Neural crest cell (in vitro differentiated cells): ENCODE measurements at regions not wholly inside any gene's neighbourhood (a gene's known extent, or its start where the extent isn't known, plus 50 kb on each side); places are given as distances from the start of the nearest gene placed in this dataset.
"Not testable (repeated sequence)": the region's sequence is repeated elsewhere in the genome, so short reads cannot be mapped to it uniquely, and the experiment has no call there.

Experiments used
- DNase-seq: peaks from one replicate; pipeline ENCODE4 v3.0.0; 2021; ENCODE audit warnings: low read depth, mixed read lengths, low spot score
- H3K27ac Mint-ChIP-seq: one replicate; pipeline ENCODE4 v1.8.0; 2021; ENCODE audit warnings: mild to moderate bottlenecking, mixed read lengths; ENCODE audit not compliant: unreplicated experiment
- H3K27me3 Mint-ChIP-seq: 2 replicates; pipeline ENCODE4 v1.8.0; 2021; ENCODE audit warnings: low read depth, mild to moderate bottlenecking, mixed read lengths
- H3K36me3 Mint-ChIP-seq: 2 replicates; pipeline ENCODE4 v1.8.0; 2021; ENCODE audit warnings: low read depth, mild to moderate bottlenecking, mixed read lengths
- H3K4me1 Mint-ChIP-seq: 2 replicates; pipeline ENCODE4 v1.8.0; 2021; ENCODE audit warnings: mixed read lengths
- H3K4me3 Mint-ChIP-seq: one replicate; pipeline ENCODE4 v1.8.0; 2021; ENCODE audit warnings: mild to moderate bottlenecking, mixed read lengths
- H3K9me3 Mint-ChIP-seq: 2 replicates; pipeline ENCODE4 v1.8.0; 2021; ENCODE audit warnings: mixed read lengths
- TF ChIP-seq, protein P1 (sequence below): fragments of 200-600 bp; sonication (generic); conservative IDR thresholded peaks from 2 replicates; pipeline ENCODE4 v1.5.0; 2021; ENCODE audit warnings: antibody characterized with exemption, mild to moderate bottlenecking

DNA sequence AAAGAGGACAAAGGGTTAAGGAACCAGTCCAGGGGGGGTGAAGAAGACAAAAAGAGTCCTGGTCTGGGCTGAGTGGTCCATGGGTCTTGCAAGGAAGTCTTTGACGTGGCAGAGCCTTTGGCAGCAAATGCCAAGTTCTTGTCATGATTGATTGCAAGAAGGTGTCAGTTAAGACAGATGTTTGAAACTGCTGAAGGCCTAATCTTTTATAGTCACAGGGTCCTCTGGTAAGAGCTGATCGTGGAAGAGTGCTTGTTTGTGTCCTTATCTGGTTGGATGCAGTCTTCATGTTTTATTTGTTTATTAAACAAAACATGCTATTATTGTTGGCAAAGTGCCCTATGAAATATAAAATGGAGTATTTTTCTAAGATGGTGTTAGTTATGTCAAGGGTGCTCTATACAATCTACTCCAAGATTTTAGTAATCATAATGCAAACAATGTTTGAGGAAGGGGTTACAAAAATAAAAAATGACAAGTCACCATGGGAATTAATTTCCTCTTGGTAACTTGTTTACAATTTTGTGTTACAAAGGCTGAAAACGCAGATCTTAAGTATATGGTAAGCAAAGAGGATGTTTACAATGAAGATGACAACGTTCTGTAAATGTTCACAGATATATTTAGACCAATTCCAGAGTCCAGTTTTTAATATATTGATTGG is 85.9 kb downstream of the MAGED4 start:
- no peaks in the 10 kb centered on the region for H3K36me3 Mint-ChIP-seq
- no peak overlapping the region for H3K27ac Mint-ChIP-seq
- no peak for DNase-seq
- peaks cover 4% of the 10 kb centered on the region for H3K4me1 Mint-ChIP-seq
- TF ChIP-seq, protein P1, sequence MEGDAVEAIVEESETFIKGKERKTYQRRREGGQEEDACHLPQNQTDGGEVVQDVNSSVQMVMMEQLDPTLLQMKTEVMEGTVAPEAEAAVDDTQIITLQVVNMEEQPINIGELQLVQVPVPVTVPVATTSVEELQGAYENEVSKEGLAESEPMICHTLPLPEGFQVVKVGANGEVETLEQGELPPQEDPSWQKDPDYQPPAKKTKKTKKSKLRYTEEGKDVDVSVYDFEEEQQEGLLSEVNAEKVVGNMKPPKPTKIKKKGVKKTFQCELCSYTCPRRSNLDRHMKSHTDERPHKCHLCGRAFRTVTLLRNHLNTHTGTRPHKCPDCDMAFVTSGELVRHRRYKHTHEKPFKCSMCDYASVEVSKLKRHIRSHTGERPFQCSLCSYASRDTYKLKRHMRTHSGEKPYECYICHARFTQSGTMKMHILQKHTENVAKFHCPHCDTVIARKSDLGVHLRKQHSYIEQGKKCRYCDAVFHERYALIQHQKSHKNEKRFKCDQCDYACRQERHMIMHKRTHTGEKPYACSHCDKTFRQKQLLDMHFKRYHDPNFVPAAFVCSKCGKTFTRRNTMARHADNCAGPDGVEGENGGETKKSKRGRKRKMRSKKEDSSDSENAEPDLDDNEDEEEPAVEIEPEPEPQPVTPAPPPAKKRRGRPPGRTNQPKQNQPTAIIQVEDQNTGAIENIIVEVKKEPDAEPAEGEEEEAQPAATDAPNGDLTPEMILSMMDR, result no peak
- H3K9me3 Mint-ChIP-seq, result peaks cover 2% of the 10 kb centered on the region
- no peak overlapping the region for H3K4me3 Mint-ChIP-seq
- H3K27me3 Mint-ChIP-seq, result peaks cover 36% of the 10 kb centered on the region

DNA sequence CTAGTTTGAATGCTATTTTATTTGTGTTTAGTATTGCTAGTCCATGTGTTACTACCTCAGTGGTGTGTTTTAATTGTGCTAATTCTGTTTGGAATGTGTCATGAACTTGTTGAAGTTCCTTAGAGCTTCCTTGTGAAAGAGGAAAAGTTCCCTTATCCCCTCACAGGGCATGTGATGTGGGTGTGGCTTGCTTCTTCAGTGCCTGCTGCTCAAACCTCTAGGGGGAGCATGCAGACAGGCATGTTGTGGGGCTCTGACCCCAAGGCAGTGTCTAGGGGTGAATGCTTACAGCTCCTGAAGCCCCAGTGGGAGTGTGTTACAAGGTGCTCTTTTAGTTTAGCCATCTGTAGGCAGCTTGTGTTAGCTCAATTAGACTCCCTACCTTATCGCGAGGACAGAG is 86.5 kb downstream of the MAGED4 start:
- Mint-ChIP-seq H3K4me1 (no peaks in the 10 kb centered on the region), H3K4me3 (no peak overlapping the region), H3K9me3 (no peaks in the 10 kb centered on the region), H3K36me3 (no peaks in the 10 kb centered on the region), H3K27ac (no peak overlapping the region), H3K27me3 (peaks cover 41% of the 10 kb centered on the region)
- no peak for DNase-seq
- TF ChIP-seq, protein P1, result peak; percentile 41

DNA sequence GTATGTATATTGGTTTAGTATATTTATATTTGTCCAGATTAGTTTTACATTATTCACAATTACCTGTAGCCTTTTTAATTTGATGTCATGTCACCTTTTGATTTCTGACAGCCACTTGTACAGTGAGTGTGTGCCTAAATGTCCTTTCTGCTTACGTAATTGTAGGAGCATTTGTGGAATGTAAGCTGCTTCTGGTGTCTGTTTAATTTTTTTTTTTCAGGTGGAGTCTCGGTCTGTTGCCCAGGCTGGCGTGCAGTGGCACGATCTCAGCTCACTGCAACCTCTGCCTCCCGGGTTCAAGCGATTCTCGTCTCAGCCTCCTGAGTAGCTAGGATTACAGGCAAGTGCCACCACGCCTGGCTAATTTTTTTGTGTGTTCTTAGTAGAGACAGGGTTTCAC is 91.2 kb upstream of the XAGE2 start:
- H3K27ac Mint-ChIP-seq, result no peak overlapping the region
- peaks cover 37% of the 10 kb centered on the region for H3K27me3 Mint-ChIP-seq
- H3K36me3 Mint-ChIP-seq, result no peaks in the 10 kb centered on the region
- H3K4me3 Mint-ChIP-seq, result no peak overlapping the region
- H3K4me1 Mint-ChIP-seq, result no peaks in the 10 kb centered on the region
- TF ChIP-seq, protein P1, result no peak
- DNase-seq, result no peak
- H3K9me3 Mint-ChIP-seq, result peaks cover 7% of the 10 kb centered on the region

DNA sequence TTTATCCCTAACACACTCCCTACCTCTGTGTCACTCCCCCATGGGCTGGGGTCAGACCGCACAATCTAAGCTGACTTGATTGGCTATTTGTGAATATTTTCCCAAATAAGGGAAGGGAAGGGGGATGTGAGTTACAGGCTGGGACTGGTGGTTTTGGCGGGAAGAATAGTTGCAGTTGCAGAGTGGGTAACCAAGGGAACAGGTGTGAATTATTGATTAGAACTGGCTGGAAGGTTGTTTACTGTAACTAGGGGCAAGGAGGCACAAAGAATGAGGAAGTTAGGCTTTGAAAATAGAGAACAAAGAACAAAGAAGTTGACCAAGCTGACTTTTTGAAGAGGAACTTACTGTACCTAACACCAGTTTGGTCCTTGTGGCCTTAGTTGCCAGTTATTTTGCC is 88.0 kb upstream of the XAGE2 start:
- Mint-ChIP-seq H3K4me3 (no peak overlapping the region), H3K36me3 (no peaks in the 10 kb centered on the region), H3K27ac (no peak overlapping the region), H3K27me3 (peaks cover 8% of the 10 kb centered on the region), H3K9me3 (peaks cover 7% of the 10 kb centered on the region), H3K4me1 (no peaks in the 10 kb centered on the region)
- DNase-seq, result no peak
- TF ChIP-seq, protein P1, result no peak

DNA sequence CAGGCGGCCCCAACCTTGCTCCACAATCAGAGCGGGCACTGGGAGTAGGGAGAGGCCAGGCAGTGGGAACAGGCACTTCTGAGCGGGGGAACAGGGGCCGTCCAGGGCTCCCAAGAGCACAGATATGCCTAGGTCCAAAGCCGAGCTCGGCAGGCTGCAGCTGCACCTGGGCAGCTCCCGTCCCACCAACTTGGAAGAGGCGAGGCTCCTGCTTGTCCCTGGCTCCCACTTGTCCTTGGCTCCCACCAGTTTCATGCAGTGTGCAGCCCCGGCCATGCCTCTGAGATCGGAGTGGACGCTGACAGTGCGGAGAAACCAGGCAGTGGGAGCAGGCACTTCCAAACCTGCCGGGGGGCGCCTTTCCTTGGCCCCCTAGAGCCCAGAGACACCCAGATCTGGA is 84.0 kb upstream of the XAGE2 start:
- Mint-ChIP-seq H3K9me3 (peaks cover 6% of the 10 kb centered on the region), H3K27me3 (peaks cover 2% of the 10 kb centered on the region), H3K27ac (no peak overlapping the region), H3K4me3 (no peak overlapping the region), H3K36me3 (no peaks in the 10 kb centered on the region), H3K4me1 (no peaks in the 10 kb centered on the region)
- DNase-seq, result no peak
- TF ChIP-seq, protein P1, result no peak

DNA sequence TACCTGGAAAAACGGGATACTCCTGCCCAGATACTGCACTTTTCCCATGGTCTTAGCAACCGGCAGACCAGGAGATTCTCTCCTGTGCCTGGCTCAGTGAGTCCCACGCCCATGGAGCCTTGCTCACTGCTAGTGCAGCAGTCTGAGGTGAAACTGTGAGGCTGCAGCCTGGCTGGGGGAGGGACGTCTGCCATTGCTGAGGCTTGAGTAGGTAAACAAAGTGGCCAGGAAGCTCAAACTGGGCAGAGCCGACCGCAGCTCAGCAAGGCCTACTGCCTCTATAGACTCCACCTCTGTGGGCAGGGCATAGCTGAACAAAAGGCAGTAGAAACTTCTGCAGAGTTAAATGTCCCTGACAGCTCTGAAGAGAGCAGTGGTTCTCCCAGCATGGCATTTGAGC is 69.9 kb upstream of the XAGE2 start:
- H3K27me3 Mint-ChIP-seq, H3K4me3 Mint-ChIP-seq, DNase-seq, H3K27ac Mint-ChIP-seq, H3K9me3 Mint-ChIP-seq, H3K4me1 Mint-ChIP-seq, H3K36me3 Mint-ChIP-seq: not testable (repeated sequence)

DNA sequence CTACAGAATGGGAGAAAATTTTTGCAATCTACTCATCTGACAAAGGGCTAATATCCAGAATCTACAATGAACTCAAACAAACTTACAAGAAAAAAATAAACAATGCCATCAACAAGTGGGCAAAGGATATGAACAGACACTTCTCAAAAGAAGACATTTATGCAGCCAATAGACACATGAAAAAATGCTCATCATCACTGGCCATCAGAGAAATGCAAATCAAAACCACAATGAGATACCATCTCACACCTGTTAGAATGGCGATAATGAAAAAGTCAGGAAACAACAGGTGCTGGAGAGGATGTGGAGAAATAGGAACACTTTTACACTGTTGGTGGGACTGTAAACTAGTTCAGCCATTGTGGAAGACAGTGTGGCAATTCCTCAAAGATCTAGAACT is 60.3 kb upstream of the XAGE2 start:
- H3K9me3 Mint-ChIP-seq, H3K27me3 Mint-ChIP-seq, H3K4me3 Mint-ChIP-seq, DNase-seq, H3K36me3 Mint-ChIP-seq, H3K4me1 Mint-ChIP-seq, H3K27ac Mint-ChIP-seq: not testable (repeated sequence)
